GM12872 (cell line): ENCODE measurements at regions not wholly inside any gene's neighbourhood (a gene's known extent, or its start where the extent isn't known, plus 50 kb on each side); places are given as distances from the start of the nearest gene placed in this dataset.

ENCODE experiments used
- CTCF ChIP-seq: IDR thresholded peaks from 3 replicates; pipeline ENCODE4 v1.5.1; 2011; ENCODE audit warnings: low read depth, mild to moderate bottlenecking, low read length, moderate library complexity; ENCODE audit not compliant: insufficient read depth

- no peak for TF ChIP-seq CTCF
Observed at GRCh38 chr18:22093731-22094357, 75.5 kb upstream of the GATA6 start.

- no peak for TF ChIP-seq CTCF
Observed at GRCh38 chr18:22094358-22094734, 75.0 kb upstream of the GATA6 start.

DNA sequence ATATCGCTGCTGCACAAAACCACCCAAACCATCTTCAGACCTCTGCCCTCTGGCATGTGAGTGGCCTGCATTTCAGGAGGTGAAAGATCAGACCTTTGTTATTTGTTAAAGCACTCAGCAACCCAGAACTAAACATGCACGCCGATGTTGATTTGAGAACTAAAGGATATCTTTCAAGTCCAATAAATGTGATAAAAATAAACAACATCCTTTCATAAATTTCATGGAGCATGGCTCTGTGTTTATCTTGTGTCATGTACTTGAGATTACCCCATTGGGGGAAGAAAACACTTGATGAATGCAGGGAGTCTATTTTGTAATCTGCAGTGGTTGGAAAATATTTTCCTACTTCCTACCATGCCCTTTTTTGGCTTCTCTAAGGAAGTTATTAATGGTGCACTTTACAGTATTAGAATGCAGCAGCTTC lies 70.8 kb upstream of the GATA6 start:
- no peak for TF ChIP-seq CTCF

DNA sequence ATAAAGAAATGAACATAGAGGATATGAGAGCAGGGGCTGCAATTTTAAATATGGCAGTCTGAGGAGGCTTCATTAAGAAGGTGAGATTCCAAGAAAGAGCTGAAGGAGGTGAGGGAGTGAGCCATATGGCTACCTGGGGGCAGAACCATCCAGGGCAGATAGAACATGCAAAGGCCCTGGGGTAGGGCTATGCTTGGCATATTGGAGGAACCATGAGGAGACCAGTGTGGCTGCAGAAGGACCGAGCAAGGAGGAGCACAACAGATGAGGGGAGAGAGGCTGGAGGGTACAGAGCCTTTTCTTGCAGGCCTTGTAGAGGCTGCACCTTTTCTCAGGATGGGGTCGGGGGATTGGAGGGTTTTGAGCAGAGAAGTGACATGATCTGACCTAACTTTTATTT lies 69.5 kb upstream of the GATA6 start:
- TF ChIP-seq CTCF: no peak

DNA sequence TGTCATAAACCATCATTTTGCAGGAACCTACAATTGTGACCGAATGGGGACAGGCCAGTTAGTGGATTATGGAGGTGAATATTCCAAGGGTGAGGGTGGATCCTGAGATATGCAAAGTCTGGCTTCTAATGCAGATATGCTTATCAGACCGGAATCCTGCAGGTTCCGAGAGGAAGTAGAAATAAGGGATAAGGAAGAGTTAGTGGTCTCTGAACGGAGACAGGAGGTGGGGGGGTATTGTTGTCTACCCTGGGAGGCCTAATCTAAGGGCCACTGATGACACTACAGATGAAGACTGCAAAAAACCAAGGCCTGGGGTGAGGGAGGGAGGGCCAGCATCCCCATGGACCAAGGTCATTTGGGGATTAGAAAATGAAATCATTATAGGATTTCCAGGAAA lies 67.7 kb upstream of the GATA6 start:
- TF ChIP-seq CTCF: no peak

DNA sequence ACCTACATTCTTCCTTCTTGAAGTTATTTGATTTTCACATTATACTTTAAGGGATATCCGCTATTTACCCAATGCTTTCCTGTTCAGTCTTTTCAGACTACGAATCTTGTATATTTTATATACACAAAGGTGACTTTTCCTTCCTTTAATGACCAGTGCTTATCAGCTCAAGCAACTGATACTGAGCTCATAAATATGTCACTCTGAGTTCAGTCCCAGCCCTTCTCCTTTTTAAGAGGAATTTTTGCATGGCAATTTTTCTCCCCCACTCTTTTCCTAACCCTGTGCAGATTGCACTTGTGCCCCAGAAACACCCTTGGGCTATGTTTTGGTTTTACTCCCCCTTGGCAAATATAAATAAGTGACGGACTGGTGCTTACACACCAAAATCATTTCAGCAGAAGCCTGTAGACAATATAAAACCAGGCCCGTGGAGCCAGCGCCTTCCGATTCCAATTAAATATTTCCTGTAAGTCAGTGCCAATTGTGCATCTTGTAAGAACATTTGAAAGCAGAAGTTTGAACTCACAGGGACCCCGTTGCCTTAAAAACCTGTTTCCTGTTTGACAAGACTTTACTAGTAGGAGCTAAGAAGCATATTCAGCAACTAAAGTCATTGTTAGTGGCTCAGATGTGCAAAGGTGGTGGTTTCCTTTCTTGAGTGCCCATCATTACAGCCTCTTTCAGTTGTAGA lies 66.3 kb upstream of the GATA6 start:
- TF ChIP-seq CTCF: no peak

DNA sequence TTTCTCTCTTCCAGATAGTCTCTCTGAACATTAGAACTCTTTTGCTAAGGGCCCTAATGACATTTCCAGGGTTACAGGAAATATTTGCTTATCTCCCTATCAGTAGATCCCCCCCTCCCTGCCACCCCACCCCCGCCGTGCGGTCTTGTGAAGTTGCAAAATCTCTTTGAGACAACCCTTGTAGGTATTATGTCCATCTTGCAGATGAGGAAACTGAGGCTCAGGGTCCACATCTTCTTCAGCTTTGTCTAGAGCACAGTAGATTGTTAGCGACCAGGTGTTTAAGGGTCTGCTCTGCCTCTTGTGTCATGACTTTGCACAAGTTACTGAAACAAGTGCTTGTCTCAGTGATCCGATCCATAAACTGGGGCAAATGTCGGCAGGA lies 65.8 kb upstream of the GATA6 start:
- no peak for TF ChIP-seq CTCF
